AG10803 (cell line): ENCODE measurements at regions not wholly inside any gene's neighbourhood (a gene's known extent, or its start where the extent isn't known, plus 50 kb on each side); places are given as distances from the start of the nearest gene placed in this dataset.

Experiments
- DNase-seq: peaks from one replicate; pipeline ENCODE4 v3.0.0; 2010; ENCODE audit warnings: low read depth
- H3K4me3 ChIP-seq: 2 replicates; pipeline ENCODE4 v1.5.1; 2011; ENCODE audit warnings: mild to moderate bottlenecking, low read length, control low read depth
- CTCF ChIP-seq: conservative IDR thresholded peaks from 2 replicates; pipeline ENCODE4 v1.5.1; 2011; ENCODE audit warnings: mild to moderate bottlenecking, low read length, control low read depth, inconsistent platforms

- no peak overlapping the region for H3K4me3 ChIP-seq
- TF ChIP-seq CTCF, result no peak
- peak; percentile 76 for DNase-seq
These were observed 241.0 kb downstream of the ADGRG6 start for GRCh38 chr6:142542704-142543233.

- peak; percentile 39 for DNase-seq
- no peak for TF ChIP-seq CTCF
- no peak overlapping the region for H3K4me3 ChIP-seq
These were observed 241.8 kb downstream of the ADGRG6 start for GRCh38 chr6:142543606-142544005.

GRCh38 chr6:142544199-142544838 is 242.5 kb downstream of the ADGRG6 start:
- no peak for DNase-seq
- no peak for TF ChIP-seq CTCF
- no peak overlapping the region for H3K4me3 ChIP-seq

GRCh38 chr6:142545147-142545546 is 243.3 kb downstream of the ADGRG6 start:
- TF ChIP-seq CTCF, result no peak
- no peak for DNase-seq

GRCh38 chr6:142548566-142548965 is 246.8 kb downstream of the ADGRG6 start:
- no peak for DNase-seq
- H3K4me3 ChIP-seq, result no peak overlapping the region
- TF ChIP-seq CTCF, result no peak

More at GRCh38 chr6:142545147-142545546, 243.3 kb downstream of the ADGRG6 start:
- H3K4me3 ChIP-seq, result no peak overlapping the region

- no peak overlapping the region for H3K4me3 ChIP-seq
- no peak for TF ChIP-seq CTCF
- DNase-seq, result no peak
These were observed 248.7 kb downstream of the ADGRG6 start for GRCh38 chr6:142550310-142551063.
